ENCODE measurements at regions not wholly inside any gene's neighbourhood (a gene's known extent, or its start where the extent isn't known, plus 50 kb on each side); places are given as distances from the start of the nearest gene placed in this dataset.

DNA sequence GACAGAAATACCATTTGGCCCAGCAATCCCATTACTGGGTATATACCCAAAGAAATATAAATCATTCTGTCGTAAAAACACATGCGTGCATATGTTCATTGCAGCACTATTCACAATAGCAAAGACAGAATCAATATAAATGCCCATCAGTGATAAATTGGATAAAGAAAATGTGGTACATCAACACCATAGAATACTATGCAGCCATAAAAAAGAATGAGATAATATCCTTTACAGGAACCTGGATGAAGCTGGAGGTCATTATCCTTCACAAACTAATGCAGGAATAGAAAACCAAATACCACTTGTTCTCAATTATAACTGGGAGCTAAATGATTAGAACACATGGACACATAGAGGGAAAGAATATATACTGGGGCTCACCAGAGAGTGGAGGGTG is 109.6 kb upstream of the SLC35F3 start:
- intact Hi-C loops (cut with micrococcal nuclease; ENCODE audit: unreplicated experiment), result loop anchor here (5.0 kb wide), 3 partner anchors 138 to 272 kb away; no protein-coding TSS in a partner anchor
- Mint-ChIP-seq H3K4me3 (ENCODE audit: low read depth, unreplicated experiment) (no peak overlapping the region), H3K4me1 (ENCODE audit: low read depth, unreplicated experiment) (no peaks in the 10 kb centered on the region), H3K27me3 (ENCODE audit: unreplicated experiment) (peaks cover 18% of the 10 kb centered on the region), H3K36me3 (ENCODE audit: insufficient read depth, unreplicated experiment) (no peaks in the 10 kb centered on the region), H3K9me3 (ENCODE audit: low read depth, unreplicated experiment) (peaks cover 2% of the 10 kb centered on the region), H3K27ac (ENCODE audit: unreplicated experiment) (no peak overlapping the region)
- TF ChIP-seq, protein P1, sequence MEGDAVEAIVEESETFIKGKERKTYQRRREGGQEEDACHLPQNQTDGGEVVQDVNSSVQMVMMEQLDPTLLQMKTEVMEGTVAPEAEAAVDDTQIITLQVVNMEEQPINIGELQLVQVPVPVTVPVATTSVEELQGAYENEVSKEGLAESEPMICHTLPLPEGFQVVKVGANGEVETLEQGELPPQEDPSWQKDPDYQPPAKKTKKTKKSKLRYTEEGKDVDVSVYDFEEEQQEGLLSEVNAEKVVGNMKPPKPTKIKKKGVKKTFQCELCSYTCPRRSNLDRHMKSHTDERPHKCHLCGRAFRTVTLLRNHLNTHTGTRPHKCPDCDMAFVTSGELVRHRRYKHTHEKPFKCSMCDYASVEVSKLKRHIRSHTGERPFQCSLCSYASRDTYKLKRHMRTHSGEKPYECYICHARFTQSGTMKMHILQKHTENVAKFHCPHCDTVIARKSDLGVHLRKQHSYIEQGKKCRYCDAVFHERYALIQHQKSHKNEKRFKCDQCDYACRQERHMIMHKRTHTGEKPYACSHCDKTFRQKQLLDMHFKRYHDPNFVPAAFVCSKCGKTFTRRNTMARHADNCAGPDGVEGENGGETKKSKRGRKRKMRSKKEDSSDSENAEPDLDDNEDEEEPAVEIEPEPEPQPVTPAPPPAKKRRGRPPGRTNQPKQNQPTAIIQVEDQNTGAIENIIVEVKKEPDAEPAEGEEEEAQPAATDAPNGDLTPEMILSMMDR (IDR thresholded peaks at IDR 0.05; ENCODE audit: unreplicated experiment), result no peak
- no TSS peak for BruUV-seq (replicated peaks)
- CTCF ChIA-PET, result no interaction called here
- no peak for DNase-seq

- Mint-ChIP-seq H3K9me3 (ENCODE audit: low read depth, unreplicated experiment) (peaks cover 2% of the 10 kb centered on the region), H3K36me3 (ENCODE audit: insufficient read depth, unreplicated experiment) (no peaks in the 10 kb centered on the region), H3K4me1 (ENCODE audit: low read depth, unreplicated experiment) (no peaks in the 10 kb centered on the region), H3K4me3 (ENCODE audit: low read depth, unreplicated experiment) (no peak overlapping the region), H3K27me3 (ENCODE audit: unreplicated experiment) (peaks cover 32% of the 10 kb centered on the region), H3K27ac (ENCODE audit: unreplicated experiment) (no peak overlapping the region)
- intact Hi-C loops (cut with micrococcal nuclease; ENCODE audit: unreplicated experiment), result no loop called here
- TF ChIP-seq, protein P1 (IDR thresholded peaks at IDR 0.05; ENCODE audit: unreplicated experiment), result no peak
- CTCF ChIA-PET, result no interaction called here
- BruUV-seq (replicated peaks), result no TSS peak
- no peak for DNase-seq
Observed at GRCh38 chr1:233796146-233796783, 108.2 kb upstream of the SLC35F3 start.

- Mint-ChIP-seq H3K9me3 (ENCODE audit: low read depth, unreplicated experiment) (peaks cover 7% of the 10 kb centered on the region), H3K4me3 (ENCODE audit: low read depth, unreplicated experiment) (no peak overlapping the region), H3K27ac (ENCODE audit: unreplicated experiment) (no peak overlapping the region), H3K4me1 (ENCODE audit: low read depth, unreplicated experiment) (no peaks in the 10 kb centered on the region), H3K27me3 (ENCODE audit: unreplicated experiment) (peaks cover 33% of the 10 kb centered on the region), H3K36me3 (ENCODE audit: insufficient read depth, unreplicated experiment) (no peaks in the 10 kb centered on the region)
- CTCF ChIA-PET, result interaction anchor here (1.2 kb wide), 1 partner anchor 11 kb away, joined by 3 read pairs; no protein-coding TSS in a partner anchor
- no TSS peak for BruUV-seq (replicated peaks)
- no peak for DNase-seq
- intact Hi-C loops (cut with micrococcal nuclease; ENCODE audit: unreplicated experiment), result no loop called here
- TF ChIP-seq, protein P1 (IDR thresholded peaks at IDR 0.05; ENCODE audit: unreplicated experiment), result no peak
Observed at GRCh38 chr1:233802611-233803010, 101.9 kb upstream of the SLC35F3 start.

GRCh38 chr1:233805786-233806185 is 98.7 kb upstream of the SLC35F3 start:
- no peak for DNase-seq
- CTCF ChIA-PET, result no interaction called here
- intact Hi-C loops (cut with micrococcal nuclease; ENCODE audit: unreplicated experiment), result no loop called here
- no TSS peak for BruUV-seq (replicated peaks)
- H3K27ac Mint-ChIP-seq (ENCODE audit: unreplicated experiment), result no peak overlapping the region
- TF ChIP-seq, protein P1 (IDR thresholded peaks at IDR 0.05; ENCODE audit: unreplicated experiment), result no peak
- H3K4me1 Mint-ChIP-seq (ENCODE audit: low read depth, unreplicated experiment), result no peaks in the 10 kb centered on the region
- H3K4me3 Mint-ChIP-seq (ENCODE audit: low read depth, unreplicated experiment), result no peak overlapping the region
- H3K27me3 Mint-ChIP-seq (ENCODE audit: unreplicated experiment), result peaks cover 9% of the 10 kb centered on the region
- H3K9me3 Mint-ChIP-seq (ENCODE audit: low read depth, unreplicated experiment), result peaks cover 5% of the 10 kb centered on the region
- H3K36me3 Mint-ChIP-seq (ENCODE audit: insufficient read depth, unreplicated experiment), result no peaks in the 10 kb centered on the region

Data from Calu3 (cell line).